Cardiac fibroblast (primary cell): ENCODE measurements at regions not wholly inside any gene's neighbourhood (a gene's known extent, or its start where the extent isn't known, plus 50 kb on each side); places are given as distances from the start of the nearest gene placed in this dataset.

Experiments used
- DNase-seq, 2 donors: peaks; one replicate each; pipeline versions ENCODE4 v3.0.0 to v3.0.0-alpha.2; 2010; ENCODE audit warnings: low read depth in 2 of 2
- H3K4me3 ChIP-seq, 2 donors: replicated peaks in 1 of 2; 1 replicate in 1 of 2; 2 replicates in 1 of 2; pipeline ENCODE4 v1.5.1; 2011; ENCODE audit warnings: low read depth in 2 of 2, low read length in 2 of 2, mild to moderate bottlenecking in 2 of 2, moderate library complexity in 1 of 2
- TF ChIP-seq, protein P1 (sequence below): IDR thresholded peaks from one replicate; pipeline ENCODE4 v1.5.1; 2011; ENCODE audit warnings: low read depth, mild to moderate bottlenecking, low read length, inconsistent platforms

DNA sequence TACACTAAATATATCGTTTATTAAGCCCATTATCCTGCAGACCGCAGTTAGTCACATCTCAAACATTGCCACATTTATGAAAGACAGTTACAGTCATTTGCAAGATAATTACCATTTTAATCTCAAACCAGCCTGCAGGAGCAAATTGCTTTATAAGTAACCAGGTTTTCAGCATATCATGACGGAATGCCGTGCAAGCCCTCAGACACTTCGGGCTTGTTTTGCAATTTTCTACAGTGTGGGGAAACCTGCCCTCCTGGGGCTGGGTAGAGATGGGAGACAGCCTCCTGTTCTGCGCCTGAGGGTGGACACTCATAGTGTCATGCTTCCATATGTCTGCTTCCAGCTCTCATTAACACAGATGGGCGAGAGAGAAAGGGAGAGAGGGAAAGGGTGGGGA, 563.9 kb downstream of the NPHP4 start:
- TF ChIP-seq, protein P1, sequence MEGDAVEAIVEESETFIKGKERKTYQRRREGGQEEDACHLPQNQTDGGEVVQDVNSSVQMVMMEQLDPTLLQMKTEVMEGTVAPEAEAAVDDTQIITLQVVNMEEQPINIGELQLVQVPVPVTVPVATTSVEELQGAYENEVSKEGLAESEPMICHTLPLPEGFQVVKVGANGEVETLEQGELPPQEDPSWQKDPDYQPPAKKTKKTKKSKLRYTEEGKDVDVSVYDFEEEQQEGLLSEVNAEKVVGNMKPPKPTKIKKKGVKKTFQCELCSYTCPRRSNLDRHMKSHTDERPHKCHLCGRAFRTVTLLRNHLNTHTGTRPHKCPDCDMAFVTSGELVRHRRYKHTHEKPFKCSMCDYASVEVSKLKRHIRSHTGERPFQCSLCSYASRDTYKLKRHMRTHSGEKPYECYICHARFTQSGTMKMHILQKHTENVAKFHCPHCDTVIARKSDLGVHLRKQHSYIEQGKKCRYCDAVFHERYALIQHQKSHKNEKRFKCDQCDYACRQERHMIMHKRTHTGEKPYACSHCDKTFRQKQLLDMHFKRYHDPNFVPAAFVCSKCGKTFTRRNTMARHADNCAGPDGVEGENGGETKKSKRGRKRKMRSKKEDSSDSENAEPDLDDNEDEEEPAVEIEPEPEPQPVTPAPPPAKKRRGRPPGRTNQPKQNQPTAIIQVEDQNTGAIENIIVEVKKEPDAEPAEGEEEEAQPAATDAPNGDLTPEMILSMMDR, result no peak
- H3K4me3 ChIP-seq, result no peak overlapping the region
- no peak for DNase-seq

DNA sequence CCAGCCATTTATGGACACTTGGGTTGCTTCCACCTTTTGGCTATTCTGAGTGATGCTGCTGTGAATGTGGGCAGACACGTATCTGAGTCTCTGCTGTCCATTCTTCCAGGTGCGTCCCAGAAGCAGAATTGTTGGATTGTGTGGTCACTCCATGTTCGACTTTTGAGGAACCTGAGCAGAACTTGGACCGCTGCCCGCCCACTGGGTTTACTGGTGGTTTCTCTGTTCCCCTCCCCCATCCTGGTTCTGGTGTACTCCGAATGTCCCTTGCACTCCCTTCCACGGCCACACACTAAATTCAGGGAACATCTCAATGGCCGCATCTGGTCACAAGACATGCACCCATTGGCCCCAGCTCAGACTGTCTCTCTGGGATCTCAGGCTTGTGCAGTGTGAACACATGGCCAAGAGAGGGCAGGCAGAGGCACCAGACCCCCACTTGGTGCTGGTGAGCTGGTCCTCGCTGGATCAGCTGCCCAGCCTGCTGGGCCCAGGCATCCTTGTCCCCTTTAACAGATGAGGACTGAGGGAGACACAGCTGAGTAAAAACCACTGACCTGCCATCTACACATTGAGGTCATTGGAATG, 565.1 kb downstream of the NPHP4 start:
- TF ChIP-seq, protein P1, result no peak
- H3K4me3 ChIP-seq, result no peak overlapping the region
- no peak for DNase-seq

- TF ChIP-seq, protein P1, result no peak
- H3K4me3 ChIP-seq, result no peak overlapping the region
- no peak for DNase-seq
Observed at GRCh38 chr1:5424802-5425703, 567.2 kb downstream of the NPHP4 start.

- TF ChIP-seq, protein P1, result no peak
- DNase-seq, result no peak
- no peak overlapping the region for H3K4me3 ChIP-seq
Observed at GRCh38 chr1:5423109-5423508, 569.1 kb downstream of the NPHP4 start.

DNA sequence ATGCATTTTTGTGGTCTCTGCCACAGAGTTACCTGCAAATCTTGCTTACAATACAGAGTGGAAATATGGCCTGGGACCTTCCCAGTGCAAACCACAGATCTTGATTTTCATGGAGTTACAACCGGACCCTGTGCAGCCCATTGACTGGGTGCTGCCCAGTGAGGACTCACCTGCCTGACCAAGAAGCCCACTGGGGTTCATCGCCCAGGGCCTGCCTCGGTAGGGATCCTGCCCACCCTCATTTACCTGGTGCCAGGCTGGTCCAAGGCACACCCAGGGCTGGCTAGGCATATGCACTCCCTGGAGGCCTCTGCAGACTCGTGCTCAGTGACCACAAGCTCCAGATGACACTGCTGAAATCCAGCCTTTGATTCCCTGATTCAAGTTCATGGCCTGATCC, 572.7 kb downstream of the NPHP4 start:
- no peak overlapping the region for H3K4me3 ChIP-seq
- DNase-seq, result no peak
- TF ChIP-seq, protein P1, result no peak

- H3K4me3 ChIP-seq, result no peak overlapping the region
- TF ChIP-seq, protein P1, result no peak
- no peak for DNase-seq
Observed at GRCh38 chr1:5416518-5416917, 575.7 kb downstream of the NPHP4 start.
